A673 (cell line): ENCODE measurements at regions not wholly inside any gene's neighbourhood (a gene's known extent, or its start where the extent isn't known, plus 50 kb on each side); places are given as distances from the start of the nearest gene placed in this dataset.

Experiments used
- BruUV-seq: library from RNA; stranded (reverse); fragments of 400-500 nt; replicated peaks from 2 replicates; lab custom pipeline; 2021; lab: Mats Ljungman, UMichigan
- CTCF ChIA-PET: fragments of 300-600 bp; sonication (Branson Sonifier 250); formaldehyde crosslinking; loops from one replicate; lab custom pipeline; 2022; ENCODE audit warnings: antibody characterized with exemption; lab: Charles Lee
- POLR2A ChIA-PET: fragments of 300-600 bp; sonication (Branson Sonifier 250); formaldehyde crosslinking; loops from one replicate; lab custom pipeline; 2022; ENCODE audit warnings: antibody characterized with exemption; ENCODE audit not compliant: low non-redundant PET; lab: Charles Lee
- DNase-seq: peaks from one replicate; pipeline ENCODE4 v3.0.0-alpha.2; 2015; ENCODE audit warnings: low spot score
- H3K27ac ChIP-seq: fragments of 200-600 bp; sonication (generic); 2 replicates; pipeline ENCODE4 v1.5.1; 2016; ENCODE audit warnings: mixed run types, low read depth, mild to moderate bottlenecking, mixed read lengths, antibody characterized with exemption, low read length; ENCODE audit not compliant: poor library complexity, severe bottlenecking
- H3K27me3 ChIP-seq: fragments of 200-600 bp; sonication (generic); replicated peaks from 2 replicates; pipeline ENCODE4 v1.6.1; 2017; ENCODE audit warnings: mixed run types, low read depth, mild to moderate bottlenecking, mixed read lengths, antibody characterized with exemption, low read length; ENCODE audit not compliant: insufficient read depth, poor library complexity
- H3K36me3 ChIP-seq: fragments of 200-600 bp; sonication (generic); 2 replicates; pipeline ENCODE4 v1.6.1; 2016; ENCODE audit warnings: mixed run types, mild to moderate bottlenecking, mixed read lengths, antibody characterized with exemption, low read length; ENCODE audit not compliant: insufficient read depth, poor library complexity, severe bottlenecking
- H3K4me1 ChIP-seq: fragments of 200-600 bp; sonication (generic); 2 replicates; pipeline ENCODE4 v1.6.1; 2017; ENCODE audit warnings: mixed run types, mild to moderate bottlenecking, mixed read lengths, antibody characterized with exemption, low read length; ENCODE audit not compliant: insufficient read depth, poor library complexity, severe bottlenecking
- H3K4me3 ChIP-seq: fragments of 200-600 bp; sonication (generic); 2 replicates; pipeline ENCODE4 v1.5.1; 2016; ENCODE audit warnings: low read depth, mixed run types, mild to moderate bottlenecking, mixed read lengths, low read length; ENCODE audit not compliant: poor library complexity, severe bottlenecking
- H3K9me3 ChIP-seq: fragments of 200-600 bp; sonication (generic); 2 replicates; pipeline ENCODE4 v1.6.1; 2016; ENCODE audit warnings: mixed run types, low read depth, mild to moderate bottlenecking, mixed read lengths, antibody characterized with exemption, low read length; ENCODE audit not compliant: poor library complexity, severe bottlenecking
- CTCF ChIP-seq: fragments of 300-800, 200-600 bp; sonication (generic); conservative IDR thresholded peaks from 2 replicates; pipeline ENCODE4 v1.5.1; 2017; ENCODE audit warnings: low read depth, mild to moderate bottlenecking, antibody characterized with exemption, low read length, moderate library complexity, mixed read lengths
- EZH2 ChIP-seq: fragments of 200-600 bp; sonication (generic); IDR thresholded peaks from 2 replicates; pipeline ENCODE4 v1.6.1; 2017; ENCODE audit warnings: borderline replicate concordance, low read depth, mild to moderate bottlenecking, mixed read lengths, antibody characterized with exemption, low read length; ENCODE audit not compliant: poor library complexity, severe bottlenecking
- intact Hi-C: fragments of 100-400 bp; cut with micrococcal nuclease; formaldehyde crosslinking; loops from one replicate; pipeline ENCODE4 v1.10.0; 2022; ENCODE audit not compliant: unreplicated experiment

- TF ChIP-seq EZH2 (no peak), CTCF (no peak)
- ChIA-PET POLR2A (interaction anchor here (0.7 kb wide), 1 partner anchor 297 kb away, joined by 3 read pairs; no protein-coding TSS in a partner anchor), CTCF (no interaction called here)
- Histone ChIP-seq H3K9me3 (no peaks in the 10 kb centered on the region), H3K4me1 (peaks cover 7% of the 10 kb centered on the region), H3K27me3 (no peaks in the 10 kb centered on the region), H3K27ac (no peak overlapping the region), H3K4me3 (no peak overlapping the region), H3K36me3 (no peaks in the 10 kb centered on the region)
- intact Hi-C loops: no loop called here
- BruUV-seq: no TSS peak
- DNase-seq: no peak
Measured at GRCh38 chr4:125808570-125808969, 493.8 kb downstream of the FAT4 start.

- CTCF ChIA-PET: no interaction called here
- TF ChIP-seq EZH2 (no peak), CTCF (no peak)
- BruUV-seq: no TSS peak
Measured at GRCh38 chr4:125811892-125812291, 497.1 kb downstream of the FAT4 start.

GRCh38 chr4:125826801-125827695 is 512.3 kb downstream of the FAT4 start:
- no peaks in the 10 kb centered on the region for H3K27me3 ChIP-seq
- no peaks in the 10 kb centered on the region for H3K9me3 ChIP-seq
- BruUV-seq: no TSS peak
- H3K36me3 ChIP-seq: no peaks in the 10 kb centered on the region
- DNase-seq: peak; percentile 63
- TF ChIP-seq CTCF: no peak
- no peak for TF ChIP-seq EZH2
- ChIA-PET CTCF (no interaction called here), POLR2A (interaction anchor here (0.6 to 0.7 kb wide), 2 partner anchors 1218 to 1699 kb away, joined by 3 to 4 read pairs; no protein-coding TSS in a partner anchor)
- peak overlapping the region; percentile 85 for H3K27ac ChIP-seq
- intact Hi-C loops: loop anchor here (5.0 kb wide), 1 partner anchor 510 kb away; no protein-coding TSS in a partner anchor
- no peak overlapping the region for H3K4me3 ChIP-seq
- peaks cover 25% of the 10 kb centered on the region for H3K4me1 ChIP-seq

More at GRCh38 chr4:125811892-125812291, 497.1 kb downstream of the FAT4 start:
- no peak overlapping the region for H3K27ac ChIP-seq
- intact Hi-C loops: no loop called here
- no peaks in the 10 kb centered on the region for H3K27me3 ChIP-seq
- no peaks in the 10 kb centered on the region for H3K36me3 ChIP-seq
- no peak overlapping the region for H3K4me3 ChIP-seq
- no peaks in the 10 kb centered on the region for H3K9me3 ChIP-seq
- no peak for DNase-seq
- POLR2A ChIA-PET: no interaction called here
- peaks cover 7% of the 10 kb centered on the region for H3K4me1 ChIP-seq
